ENCODE measurements at regions not wholly inside any gene's neighbourhood (a gene's known extent, or its start where the extent isn't known, plus 50 kb on each side); places are given as distances from the start of the nearest gene placed in this dataset.

GRCh38 chr11:134756811-134757540 is 344.9 kb upstream of the B3GAT1 start:
- TF ChIP-seq, protein P1, sequence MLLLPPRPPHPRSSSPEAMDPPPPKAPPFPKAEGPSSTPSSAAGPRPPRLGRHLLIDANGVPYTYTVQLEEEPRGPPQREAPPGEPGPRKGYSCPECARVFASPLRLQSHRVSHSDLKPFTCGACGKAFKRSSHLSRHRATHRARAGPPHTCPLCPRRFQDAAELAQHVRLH (tag by site-specific recombination; IDR thresholded peaks at IDR 0.05): no peak
- TF ChIP-seq, protein P2, sequence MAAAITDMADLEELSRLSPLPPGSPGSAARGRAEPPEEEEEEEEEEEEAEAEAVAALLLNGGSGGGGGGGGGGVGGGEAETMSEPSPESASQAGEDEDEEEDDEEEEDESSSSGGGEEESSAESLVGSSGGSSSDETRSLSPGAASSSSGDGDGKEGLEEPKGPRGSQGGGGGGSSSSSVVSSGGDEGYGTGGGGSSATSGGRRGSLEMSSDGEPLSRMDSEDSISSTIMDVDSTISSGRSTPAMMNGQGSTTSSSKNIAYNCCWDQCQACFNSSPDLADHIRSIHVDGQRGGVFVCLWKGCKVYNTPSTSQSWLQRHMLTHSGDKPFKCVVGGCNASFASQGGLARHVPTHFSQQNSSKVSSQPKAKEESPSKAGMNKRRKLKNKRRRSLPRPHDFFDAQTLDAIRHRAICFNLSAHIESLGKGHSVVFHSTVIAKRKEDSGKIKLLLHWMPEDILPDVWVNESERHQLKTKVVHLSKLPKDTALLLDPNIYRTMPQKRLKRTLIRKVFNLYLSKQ (tag by site-specific recombination; IDR thresholded peaks at IDR 0.05; ENCODE audit: borderline replicate concordance): no peak
- TF ChIP-seq, protein P3, sequence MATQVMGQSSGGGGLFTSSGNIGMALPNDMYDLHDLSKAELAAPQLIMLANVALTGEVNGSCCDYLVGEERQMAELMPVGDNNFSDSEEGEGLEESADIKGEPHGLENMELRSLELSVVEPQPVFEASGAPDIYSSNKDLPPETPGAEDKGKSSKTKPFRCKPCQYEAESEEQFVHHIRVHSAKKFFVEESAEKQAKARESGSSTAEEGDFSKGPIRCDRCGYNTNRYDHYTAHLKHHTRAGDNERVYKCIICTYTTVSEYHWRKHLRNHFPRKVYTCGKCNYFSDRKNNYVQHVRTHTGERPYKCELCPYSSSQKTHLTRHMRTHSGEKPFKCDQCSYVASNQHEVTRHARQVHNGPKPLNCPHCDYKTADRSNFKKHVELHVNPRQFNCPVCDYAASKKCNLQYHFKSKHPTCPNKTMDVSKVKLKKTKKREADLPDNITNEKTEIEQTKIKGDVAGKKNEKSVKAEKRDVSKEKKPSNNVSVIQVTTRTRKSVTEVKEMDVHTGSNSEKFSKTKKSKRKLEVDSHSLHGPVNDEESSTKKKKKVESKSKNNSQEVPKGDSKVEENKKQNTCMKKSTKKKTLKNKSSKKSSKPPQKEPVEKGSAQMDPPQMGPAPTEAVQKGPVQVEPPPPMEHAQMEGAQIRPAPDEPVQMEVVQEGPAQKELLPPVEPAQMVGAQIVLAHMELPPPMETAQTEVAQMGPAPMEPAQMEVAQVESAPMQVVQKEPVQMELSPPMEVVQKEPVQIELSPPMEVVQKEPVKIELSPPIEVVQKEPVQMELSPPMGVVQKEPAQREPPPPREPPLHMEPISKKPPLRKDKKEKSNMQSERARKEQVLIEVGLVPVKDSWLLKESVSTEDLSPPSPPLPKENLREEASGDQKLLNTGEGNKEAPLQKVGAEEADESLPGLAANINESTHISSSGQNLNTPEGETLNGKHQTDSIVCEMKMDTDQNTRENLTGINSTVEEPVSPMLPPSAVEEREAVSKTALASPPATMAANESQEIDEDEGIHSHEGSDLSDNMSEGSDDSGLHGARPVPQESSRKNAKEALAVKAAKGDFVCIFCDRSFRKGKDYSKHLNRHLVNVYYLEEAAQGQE (tag by site-specific recombination; IDR thresholded peaks at IDR 0.05): no peak
- TF ChIP-seq ZSCAN30 (tag by site-specific recombination; IDR thresholded peaks at IDR 0.05): no peak
- no peak for TF ChIP-seq ZNF670 (tag by site-specific recombination; IDR thresholded peaks at IDR 0.05; ENCODE audit: low read depth)

Measured in HEK293 (cell line).